Skeletal muscle satellite cell (primary cell): ENCODE measurements at regions not wholly inside any gene's neighbourhood (a gene's known extent, or its start where the extent isn't known, plus 50 kb on each side); places are given as distances from the start of the nearest gene placed in this dataset.

Experiments used
- H3K27me3 ChIP-seq: 2 replicates; pipeline ENCODE4 v1.7.0; 2013; ENCODE audit warnings: low read length; ENCODE audit not compliant: control insufficient read depth, insufficient read depth
- H3K36me3 ChIP-seq: 2 replicates; pipeline ENCODE4 v1.7.0; 2013; ENCODE audit warnings: mild to moderate bottlenecking, control low read depth, low read length; ENCODE audit not compliant: insufficient read depth
- H3K4me1 ChIP-seq: 2 replicates; pipeline ENCODE4 v1.7.0; 2013; ENCODE audit warnings: low read length; ENCODE audit not compliant: control insufficient read depth, insufficient read depth
- H3K4me2 ChIP-seq: 2 replicates; pipeline ENCODE4 v1.7.0; 2013; ENCODE audit warnings: mild to moderate bottlenecking, low read length
- H3K4me3 ChIP-seq: 2 replicates; pipeline ENCODE4 v1.7.0; 2013; ENCODE audit warnings: low read length
- H3K9ac ChIP-seq: 2 replicates; pipeline ENCODE4 v1.7.0; 2013; ENCODE audit warnings: mild to moderate bottlenecking, low read depth, low read length, moderate library complexity
- H3K9me3 ChIP-seq: replicated peaks from 2 replicates; pipeline ENCODE4 v1.7.0; 2013; ENCODE audit warnings: mild to moderate bottlenecking, control low read depth, low read length

GRCh38 chr9:109716631-109717030, 63.4 kb upstream of the PALM2AKAP2 start:
- Histone ChIP-seq H3K4me3 (no peak overlapping the region), H3K27me3 (peaks cover 17% of the 10 kb centered on the region), H3K9ac (no peak overlapping the region), H3K4me2 (no peak overlapping the region), H3K9me3 (no peaks in the 10 kb centered on the region), H3K4me1 (peaks cover 4% of the 10 kb centered on the region), H3K36me3 (no peaks in the 10 kb centered on the region)

- Histone ChIP-seq H3K9ac (no peak overlapping the region), H3K27me3 (peaks cover 15% of the 10 kb centered on the region), H3K36me3 (no peaks in the 10 kb centered on the region), H3K4me3 (no peak overlapping the region), H3K9me3 (no peaks in the 10 kb centered on the region), H3K4me2 (no peak overlapping the region), H3K4me1 (peaks cover 4% of the 10 kb centered on the region)
Measured at GRCh38 chr9:109717342-109717741, 62.7 kb upstream of the PALM2AKAP2 start.

- H3K4me2 ChIP-seq, result no peak overlapping the region
- H3K9ac ChIP-seq, result no peak overlapping the region
- peaks cover 9% of the 10 kb centered on the region for H3K27me3 ChIP-seq
- peaks cover 4% of the 10 kb centered on the region for H3K4me1 ChIP-seq
- H3K9me3 ChIP-seq, result no peaks in the 10 kb centered on the region
- no peak overlapping the region for H3K4me3 ChIP-seq
- H3K36me3 ChIP-seq, result no peaks in the 10 kb centered on the region
Measured at GRCh38 chr9:109718861-109719260, 61.1 kb upstream of the PALM2AKAP2 start.

GRCh38 chr9:109721001-109721400, 59.0 kb upstream of the PALM2AKAP2 start:
- Histone ChIP-seq H3K4me3 (no peak overlapping the region), H3K4me2 (no peak overlapping the region), H3K4me1 (peaks cover 4% of the 10 kb centered on the region), H3K27me3 (peaks cover 3% of the 10 kb centered on the region), H3K36me3 (no peaks in the 10 kb centered on the region), H3K9me3 (no peaks in the 10 kb centered on the region), H3K9ac (no peak overlapping the region)

- H3K4me1 ChIP-seq, result peaks cover 3% of the 10 kb centered on the region
- H3K4me3 ChIP-seq, result no peak overlapping the region
- no peak overlapping the region for H3K4me2 ChIP-seq
- H3K27me3 ChIP-seq, result peaks cover 3% of the 10 kb centered on the region
- H3K36me3 ChIP-seq, result no peaks in the 10 kb centered on the region
- H3K9me3 ChIP-seq, result no peaks in the 10 kb centered on the region
- H3K9ac ChIP-seq, result no peak overlapping the region
Measured at GRCh38 chr9:109722007-109722406, 58.0 kb upstream of the PALM2AKAP2 start.

GRCh38 chr9:109723781-109724180, 56.2 kb upstream of the PALM2AKAP2 start:
- Histone ChIP-seq H3K36me3 (no peaks in the 10 kb centered on the region), H3K4me3 (no peak overlapping the region), H3K4me2 (no peak overlapping the region), H3K4me1 (no peaks in the 10 kb centered on the region), H3K9me3 (no peaks in the 10 kb centered on the region), H3K9ac (no peak overlapping the region), H3K27me3 (peaks cover 8% of the 10 kb centered on the region)

GRCh38 chr9:109725460-109725859, 54.5 kb upstream of the PALM2AKAP2 start:
- Histone ChIP-seq H3K36me3 (no peaks in the 10 kb centered on the region), H3K4me2 (no peak overlapping the region), H3K9ac (no peak overlapping the region), H3K4me1 (no peaks in the 10 kb centered on the region), H3K9me3 (no peaks in the 10 kb centered on the region), H3K27me3 (peaks cover 8% of the 10 kb centered on the region), H3K4me3 (no peak overlapping the region)

GRCh38 chr9:109726119-109726518, 53.9 kb upstream of the PALM2AKAP2 start:
- no peak overlapping the region for H3K4me3 ChIP-seq

GRCh38 chr9:109728686-109729300, 51.2 kb upstream of the PALM2AKAP2 start:
- H3K4me1 ChIP-seq, result peaks cover 4% of the 10 kb centered on the region
- H3K27me3 ChIP-seq, result peaks cover 11% of the 10 kb centered on the region
- no peak overlapping the region for H3K4me2 ChIP-seq
- H3K9ac ChIP-seq, result no peak overlapping the region
- H3K4me3 ChIP-seq, result no peak overlapping the region
- H3K36me3 ChIP-seq, result no peaks in the 10 kb centered on the region
- H3K9me3 ChIP-seq, result no peaks in the 10 kb centered on the region

More at GRCh38 chr9:109726119-109726518, 53.9 kb upstream of the PALM2AKAP2 start:
- Histone ChIP-seq H3K4me2 (no peak overlapping the region), H3K36me3 (no peaks in the 10 kb centered on the region), H3K27me3 (peaks cover 8% of the 10 kb centered on the region), H3K9me3 (no peaks in the 10 kb centered on the region), H3K9ac (no peak overlapping the region), H3K4me1 (no peaks in the 10 kb centered on the region)

GRCh38 chr9:109729513-109729912, 50.5 kb upstream of the PALM2AKAP2 start:
- Histone ChIP-seq H3K4me2 (no peak overlapping the region), H3K4me3 (no peak overlapping the region), H3K36me3 (no peaks in the 10 kb centered on the region), H3K9ac (no peak overlapping the region), H3K4me1 (peaks cover 4% of the 10 kb centered on the region), H3K27me3 (peaks cover 11% of the 10 kb centered on the region), H3K9me3 (no peaks in the 10 kb centered on the region)
